Fibroblast of the aortic adventitia (primary cell): ENCODE measurements at regions not wholly inside any gene's neighbourhood (a gene's known extent, or its start where the extent isn't known, plus 50 kb on each side); places are given as distances from the start of the nearest gene placed in this dataset.

Experiments used
- DNase-seq: peaks from one replicate; pipeline ENCODE4 v3.0.0-alpha.2; 2010; ENCODE audit warnings: low read depth
- H3K4me3 ChIP-seq: 2 replicates; pipeline ENCODE4 v1.5.1; 2011; ENCODE audit warnings: low read depth, mild to moderate bottlenecking, control low read depth, low read length, moderate library complexity
- CTCF ChIP-seq: IDR thresholded peaks from 2 replicates; pipeline ENCODE4 v1.5.1; 2011; ENCODE audit warnings: mild to moderate bottlenecking, low read length, control low read depth, inconsistent platforms; ENCODE audit not compliant: insufficient read depth

DNA sequence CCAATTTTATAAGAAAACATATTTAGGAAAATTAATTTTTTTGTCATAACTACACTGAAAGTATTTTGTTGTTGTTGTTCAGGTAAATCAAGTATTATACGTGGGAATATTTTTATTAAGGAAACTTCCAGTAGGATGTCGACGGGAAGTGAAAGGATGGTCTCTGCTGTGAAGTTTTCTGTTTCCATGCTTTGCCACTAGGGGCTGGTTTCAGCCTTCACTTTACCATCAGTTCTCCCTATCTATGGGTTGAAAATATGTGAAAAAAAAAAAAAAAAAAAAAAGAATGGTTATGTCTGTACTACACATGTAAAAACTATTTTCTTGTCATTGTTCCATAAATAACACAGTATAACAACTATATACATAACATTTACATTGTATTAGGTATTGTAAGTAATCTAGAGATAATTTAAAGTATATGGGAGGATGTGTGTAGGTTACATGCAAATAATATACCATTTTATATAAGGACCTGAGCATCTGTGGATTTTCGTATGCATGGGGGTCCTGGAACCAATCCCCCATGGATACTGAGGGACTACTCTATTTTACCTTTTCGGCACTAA, 136.7 kb downstream of the SMAD6 start:
- no peak overlapping the region for H3K4me3 ChIP-seq
- peak; percentile 82 for TF ChIP-seq CTCF
- peak; percentile 75 for DNase-seq

DNA sequence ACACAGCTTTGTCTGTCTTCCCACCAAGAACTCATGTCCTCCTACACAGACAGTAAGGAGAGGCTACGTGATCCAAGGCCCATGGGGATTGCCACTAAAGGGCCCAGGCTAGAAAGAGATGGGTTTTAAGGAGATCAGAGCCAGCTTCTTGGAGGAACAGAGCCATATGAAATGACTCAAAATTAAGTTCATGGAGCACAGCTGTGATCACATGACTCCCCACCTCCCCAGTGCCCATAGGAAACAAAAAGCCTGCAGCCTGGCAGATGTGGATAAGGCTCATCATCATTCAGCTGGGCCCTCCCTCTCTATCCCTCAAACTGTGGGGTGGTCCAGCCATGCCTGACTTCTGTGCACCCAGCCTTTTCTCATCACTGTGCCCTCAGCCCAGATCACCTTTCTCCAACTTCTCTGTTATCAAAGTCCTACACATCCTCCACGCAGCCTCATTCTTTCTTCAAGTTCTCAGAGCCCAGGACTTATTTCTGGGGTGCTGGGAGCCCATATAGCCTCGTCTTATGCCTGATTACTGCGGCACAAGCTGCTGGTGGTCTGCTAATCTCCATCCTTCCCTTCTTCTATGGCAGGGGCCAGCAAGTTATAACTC, 137.6 kb downstream of the SMAD6 start:
- TF ChIP-seq CTCF = no peak
- no peak overlapping the region for H3K4me3 ChIP-seq
- peak; percentile 63 for DNase-seq

GRCh38 chr15:66840615-66841390, 138.8 kb downstream of the SMAD6 start:
- H3K4me3 ChIP-seq = no peak overlapping the region
- DNase-seq = no peak
- no peak for TF ChIP-seq CTCF

GRCh38 chr15:66841953-66842681, 140.1 kb downstream of the SMAD6 start:
- peak overlapping the region; percentile 63 for H3K4me3 ChIP-seq
- TF ChIP-seq CTCF = no peak
- peak; percentile 91 for DNase-seq

DNA sequence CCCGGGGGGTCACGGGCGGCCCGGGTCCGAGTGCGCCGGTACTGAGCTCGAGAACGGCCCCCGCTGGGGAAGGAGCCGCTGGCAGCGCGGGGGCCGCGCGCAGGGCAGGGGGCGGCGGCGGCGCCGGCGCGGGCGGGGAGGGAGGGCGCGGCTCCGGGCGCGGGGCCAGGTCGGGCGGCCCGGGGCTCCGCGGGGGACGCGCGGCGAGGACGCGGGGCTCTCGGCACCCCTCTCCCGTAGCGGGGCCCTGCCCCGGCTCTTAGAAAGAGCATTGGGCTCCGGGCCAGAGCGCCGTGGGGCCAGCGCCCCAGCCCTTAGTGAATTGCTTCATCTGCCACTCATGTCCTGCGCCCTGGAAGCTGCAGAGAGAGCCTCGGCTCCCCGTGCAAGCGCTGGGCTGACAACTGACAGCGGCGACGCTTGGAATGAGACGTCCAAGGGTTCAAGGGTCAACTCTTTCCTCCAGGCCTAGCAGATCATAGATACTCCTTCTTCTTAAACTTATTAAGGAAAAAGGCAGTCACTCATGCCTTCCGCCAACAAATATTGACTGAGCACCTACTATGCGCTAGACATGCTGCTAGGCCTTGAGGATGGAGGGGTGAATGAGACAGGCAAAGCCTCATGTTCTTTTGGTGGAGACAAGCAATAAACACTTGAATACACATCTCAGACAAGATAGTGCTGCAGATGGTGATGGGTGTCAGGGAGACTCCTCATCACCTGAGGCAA, 140.8 kb downstream of the SMAD6 start:
- peak; percentile 80 for DNase-seq
- no peak for TF ChIP-seq CTCF

GRCh38 chr15:66843581-66843980, 141.5 kb downstream of the SMAD6 start:
- no peak for TF ChIP-seq CTCF
- no peak for DNase-seq
- H3K4me3 ChIP-seq = peak overlapping the region; percentile 62

More for the DNA sequence above, 140.8 kb downstream of the SMAD6 start:
- H3K4me3 ChIP-seq = peak overlapping the region; percentile 62
